Mesothelial cell of epicardium (in vitro differentiated cells): ENCODE measurements at regions not wholly inside any gene's neighbourhood (a gene's known extent, or its start where the extent isn't known, plus 50 kb on each side); places are given as distances from the start of the nearest gene placed in this dataset.

ENCODE experiments used
- DNase-seq, 2 experiments: peaks; one replicate each; pipeline ENCODE4 v3.0.0; 2021; ENCODE audit warnings: low spot score in 2 of 2; ENCODE audit not compliant: unreplicated experiment in 2 of 2
- H3K27ac Mint-ChIP-seq: 2 replicates; pipeline ENCODE4 v1.8.0; 2021; ENCODE audit warnings: mixed read lengths
- H3K27me3 Mint-ChIP-seq: 2 replicates; pipeline ENCODE4 v1.8.0; 2021; ENCODE audit warnings: low read depth, mixed read lengths
- H3K36me3 Mint-ChIP-seq: 2 replicates; pipeline ENCODE4 v1.8.0; 2021; ENCODE audit warnings: mixed read lengths
- H3K4me1 Mint-ChIP-seq: 2 replicates; pipeline ENCODE4 v1.8.0; 2021; ENCODE audit warnings: mixed read lengths
- H3K4me3 Mint-ChIP-seq: 2 replicates; pipeline ENCODE4 v1.8.0; 2021; ENCODE audit warnings: mild to moderate bottlenecking, moderate library complexity, mixed read lengths
- H3K9me3 Mint-ChIP-seq: 2 replicates; pipeline ENCODE4 v1.8.0; 2021; ENCODE audit warnings: mixed read lengths
- CTCF ChIP-seq: fragments of 200-600 bp; sonication (generic); IDR thresholded peaks from one replicate; pipeline ENCODE4 v1.5.0; 2021; ENCODE audit warnings: antibody characterized with exemption; ENCODE audit not compliant: unreplicated experiment

GRCh38 chr3:87924485-87924884, 134.3 kb downstream of the CGGBP1 start:
- Mint-ChIP-seq H3K4me3 (no peak overlapping the region), H3K4me1 (no peaks in the 10 kb centered on the region), H3K9me3 (peaks cover 50% of the 10 kb centered on the region), H3K36me3 (peaks cover 1% of the 10 kb centered on the region), H3K27me3 (no peaks in the 10 kb centered on the region), H3K27ac (no peak overlapping the region)
- no peak for DNase-seq
- TF ChIP-seq CTCF = no peak

- Mint-ChIP-seq H3K27ac (no peak overlapping the region), H3K4me3 (no peak overlapping the region), H3K27me3 (no peaks in the 10 kb centered on the region), H3K9me3 (peaks cover 69% of the 10 kb centered on the region), H3K36me3 (peaks cover 1% of the 10 kb centered on the region), H3K4me1 (no peaks in the 10 kb centered on the region)
- DNase-seq = no peak
- TF ChIP-seq CTCF = no peak
Observed at GRCh38 chr3:87920549-87920948, 138.3 kb downstream of the CGGBP1 start.

GRCh38 chr3:87901141-87901540, 157.7 kb downstream of the CGGBP1 start:
- no peak for TF ChIP-seq CTCF
- H3K27me3 Mint-ChIP-seq = no peaks in the 10 kb centered on the region
- no peak overlapping the region for H3K4me3 Mint-ChIP-seq
- H3K4me1 Mint-ChIP-seq = no peaks in the 10 kb centered on the region
- no peaks in the 10 kb centered on the region for H3K9me3 Mint-ChIP-seq
- H3K27ac Mint-ChIP-seq = no peak overlapping the region
- H3K36me3 Mint-ChIP-seq = no peaks in the 10 kb centered on the region
- DNase-seq = no peak

- Mint-ChIP-seq H3K27me3 (no peaks in the 10 kb centered on the region), H3K4me1 (no peaks in the 10 kb centered on the region), H3K27ac (no peak overlapping the region), H3K9me3 (no peaks in the 10 kb centered on the region), H3K4me3 (no peak overlapping the region), H3K36me3 (no peaks in the 10 kb centered on the region)
- TF ChIP-seq CTCF = no peak
- no peak for DNase-seq
Observed at GRCh38 chr3:87900061-87900460, 158.7 kb downstream of the CGGBP1 start.

GRCh38 chr3:87898971-87899370, 159.8 kb downstream of the CGGBP1 start:
- H3K27me3 Mint-ChIP-seq = no peaks in the 10 kb centered on the region
- no peaks in the 10 kb centered on the region for H3K9me3 Mint-ChIP-seq
- no peak for TF ChIP-seq CTCF
- no peak overlapping the region for H3K27ac Mint-ChIP-seq
- DNase-seq = no peak
- no peak overlapping the region for H3K4me3 Mint-ChIP-seq
- no peaks in the 10 kb centered on the region for H3K4me1 Mint-ChIP-seq
- no peaks in the 10 kb centered on the region for H3K36me3 Mint-ChIP-seq

- no peaks in the 10 kb centered on the region for H3K36me3 Mint-ChIP-seq
- no peaks in the 10 kb centered on the region for H3K4me1 Mint-ChIP-seq
- no peaks in the 10 kb centered on the region for H3K27me3 Mint-ChIP-seq
- H3K27ac Mint-ChIP-seq = no peak overlapping the region
- DNase-seq = no peak
- H3K4me3 Mint-ChIP-seq = no peak overlapping the region
- H3K9me3 Mint-ChIP-seq = no peaks in the 10 kb centered on the region
- TF ChIP-seq CTCF = no peak
Observed at GRCh38 chr3:87895983-87896382, 162.8 kb downstream of the CGGBP1 start.
